IMR-90 (cell line): ENCODE measurements at regions not wholly inside any gene's neighbourhood (a gene's known extent, or its start where the extent isn't known, plus 50 kb on each side); places are given as distances from the start of the nearest gene placed in this dataset.

Experiments
- ATAC-seq: fragments of 200-7000 bp; cut with Tn5 transposase; 2 replicates; pipeline ENCODE4 v1.9.1; 2020; ENCODE audit warnings: low read depth, mild to moderate bottlenecking, moderate library complexity
- BruUV-seq: library from RNA; stranded (reverse); fragments of 400-500 nt; replicated peaks from 2 replicates; lab custom pipeline; 2021; lab: Mats Ljungman, UMichigan
- CTCF ChIA-PET: fragments of 300-600 bp; formaldehyde crosslinking; extraction: SDS; loops from one replicate; lab custom pipeline; 2021; ENCODE audit warnings: antibody characterized with exemption; lab: Yijun Ruan, JAX
- POLR2A ChIA-PET: fragments of 300-600 bp; sonication (Branson Sonifier 250); formaldehyde crosslinking; loops from one replicate; lab custom pipeline; 2022; ENCODE audit warnings: antibody characterized with exemption; ENCODE audit not compliant: unreplicated experiment; lab: Charles Lee
- DNase-seq: peaks from one replicate; pipeline ENCODE4 v3.0.0; 2013
- H2AFZ ChIP-seq: replicated peaks from 2 replicates; pipeline ENCODE3; 2013; ENCODE audit warnings: low read length, mild to moderate bottlenecking; ENCODE audit not compliant: poor library complexity
- H2AK5ac ChIP-seq: 2 replicates; pipeline ENCODE4 v1.6.1; 2013; ENCODE audit warnings: low read depth, low read length, inconsistent platforms
- H2AK9ac ChIP-seq: replicated peaks from 2 replicates; pipeline ENCODE3; 2013; ENCODE audit warnings: mild to moderate bottlenecking, low read depth, low read length, moderate library complexity; ENCODE audit not compliant: poor library complexity
- H2BK120ac ChIP-seq: 2 replicates; pipeline ENCODE4 v1.6.1; 2013; ENCODE audit warnings: low read depth, low read length, inconsistent platforms
- H2BK15ac ChIP-seq: 3 replicates; pipeline ENCODE4 v1.6.1; 2013; ENCODE audit warnings: low read depth, low read length, inconsistent platforms
- H2BK20ac ChIP-seq: 2 replicates; pipeline ENCODE4 v1.6.1; 2013; ENCODE audit warnings: low read depth, mild to moderate bottlenecking, inconsistent platforms, low read length, moderate library complexity
- H2BK5ac ChIP-seq: 2 replicates; pipeline ENCODE4 v1.6.1; 2013; ENCODE audit warnings: mild to moderate bottlenecking, low read depth, low read length, inconsistent platforms; ENCODE audit not compliant: poor library complexity, severe bottlenecking
- H3K14ac ChIP-seq: replicated peaks from 2 replicates; pipeline ENCODE4 v1.6.1; 2013; ENCODE audit warnings: low read depth, low read length, inconsistent platforms
- H3K18ac ChIP-seq: 2 replicates; pipeline ENCODE4 v1.6.1; 2013; ENCODE audit warnings: low read depth, low read length, control low read depth
- H3K23ac ChIP-seq: 2 replicates; pipeline ENCODE4 v1.6.1; 2013; ENCODE audit warnings: low read depth, low read length, inconsistent platforms
- H3K27ac ChIP-seq: 2 replicates; pipeline ENCODE4 v1.5.1; 2013; ENCODE audit warnings: mild to moderate bottlenecking, control low read depth, low read length; ENCODE audit not compliant: insufficient read depth
- H3K27me3 ChIP-seq: 2 replicates; pipeline ENCODE4 v1.6.1; 2013; ENCODE audit warnings: low read length; ENCODE audit not compliant: control insufficient read depth, insufficient read depth
- H3K36me3 ChIP-seq: 2 replicates; pipeline ENCODE4 v1.6.1; 2013; ENCODE audit warnings: low read length, mixed read lengths; ENCODE audit not compliant: control insufficient read depth, insufficient read depth
- H3K4ac ChIP-seq: 2 replicates; pipeline ENCODE4 v1.6.1; 2013; ENCODE audit warnings: low read depth, low read length, inconsistent platforms
- H3K4me1 ChIP-seq: 2 replicates; pipeline ENCODE4 v1.6.1; 2013; ENCODE audit warnings: low read length, mixed read lengths; ENCODE audit not compliant: control insufficient read depth, insufficient read depth
- H3K4me2 ChIP-seq: 2 replicates; pipeline ENCODE4 v1.6.1; 2013; ENCODE audit warnings: low read depth, mild to moderate bottlenecking, control low read depth, low read length, moderate library complexity
- H3K4me3 ChIP-seq: 2 replicates; pipeline ENCODE4 v1.5.1; 2013; ENCODE audit warnings: low read depth, mild to moderate bottlenecking, control low read depth, low read length, moderate library complexity; ENCODE audit not compliant: insufficient read depth
- H3K56ac ChIP-seq: 2 replicates; pipeline ENCODE4 v1.6.1; 2013; ENCODE audit warnings: low read length, inconsistent platforms; ENCODE audit not compliant: insufficient read depth; ENCODE audit errors: extremely low read depth
- H3K79me1 ChIP-seq, 2 experiments: 2 replicates each; pipeline ENCODE4 v1.6.1; 2013; ENCODE audit warnings: low read length in 2 of 2, inconsistent platforms in 1 of 2, low read depth in 1 of 2
- H3K9ac ChIP-seq: 2 replicates; pipeline ENCODE4 v1.6.1; 2013; ENCODE audit warnings: low read depth, low read length, control low read depth
- H3K9me1 ChIP-seq: 2 replicates; pipeline ENCODE4 v1.6.1; 2013; ENCODE audit warnings: low read length, inconsistent platforms; ENCODE audit not compliant: insufficient read depth
- H3K9me3 ChIP-seq: 2 replicates; pipeline ENCODE4 v1.6.1; 2013; ENCODE audit warnings: low read length; ENCODE audit not compliant: control insufficient read depth, insufficient read depth
- H4K20me1 ChIP-seq: 2 replicates; pipeline ENCODE4 v1.6.1; 2013; ENCODE audit warnings: low read length, inconsistent platforms; ENCODE audit not compliant: insufficient read depth
- H4K5ac ChIP-seq: 2 replicates; pipeline ENCODE4 v1.6.1; 2013; ENCODE audit warnings: mild to moderate bottlenecking, low read depth, low read length, control low read depth
- H4K8ac ChIP-seq, 2 experiments: 2 replicates each; pipeline ENCODE4 v1.6.1; 2013; ENCODE audit warnings: low read depth in 2 of 2, low read length in 2 of 2, control low read depth in 1 of 2, inconsistent platforms in 1 of 2
- H4K91ac ChIP-seq: 2 replicates; pipeline ENCODE4 v1.6.1; 2013; ENCODE audit warnings: low read depth, low read length, inconsistent platforms; ENCODE audit not compliant: insufficient read depth
- FOS ChIP-seq: fragments of 150-350 bp; IDR thresholded peaks from 2 replicates; pipeline ENCODE4 v1.6.1; 2016; ENCODE audit warnings: low read depth, low read length
- MAFK ChIP-seq: IDR thresholded peaks from 2 replicates; pipeline ENCODE4 v1.6.1; 2012; ENCODE audit warnings: low read depth, low read length, improper control_type of control experiment
- WGBS, 2 experiments: methylation state at CpG; one replicate each; pipeline versions ENCODE4 v1.1.5 to v1.1.7; 2013; ENCODE audit warnings: missing lambda C conversion rate in 2 of 2; ENCODE audit not compliant: insufficient read length in 1 of 2; ENCODE audit errors: extremely low coverage in 2 of 2; 5-methylcytosine and 5-hydroxymethylcytosine counted together
- dilution Hi-C: fragments of 300-500 bp; cut with HindIII; formaldehyde crosslinking; loops from one replicate; pipeline ENCODE4 v1.14.3; 2018; ENCODE audit warnings: low sequenced_read_pairs; ENCODE audit not compliant: unreplicated experiment
- in situ Hi-C: fragments of 300-500 bp; cut with MboI; formaldehyde crosslinking; loops from 3 replicates; pipeline ENCODE4 v1.14.3; 2019; ENCODE audit warnings: low sequenced_read_pairs, inconsistent platforms, mixed read lengths
- intact Hi-C: fragments of 100-400 bp; cut with micrococcal nuclease; formaldehyde crosslinking; loops from 2 replicates; pipeline ENCODE4 v1.10.0; 2022

- no peak overlapping the region for H3K14ac ChIP-seq
- no CpG with 5 or more reads among the region's 1 CpG for WGBS, 2 experiments
- ATAC-seq (no peak), DNase-seq (no peak)
- no peak overlapping the region for H2AK9ac ChIP-seq
- no peak overlapping the region for H2BK15ac ChIP-seq
- ChIA-PET POLR2A (no interaction called here), CTCF (interaction anchor here (0.8 to 1.9 kb wide), 4 partner anchors 9 to 44 kb away, joined by 4 to 12 read pairs (median 4); no protein-coding TSS in a partner anchor)
- H3K4me3 ChIP-seq, result no peak overlapping the region
- no peak overlapping the region for H3K9ac ChIP-seq
- no peaks in the 10 kb centered on the region for H3K79me1 ChIP-seq
- no peak overlapping the region for H2BK20ac ChIP-seq
- H4K5ac ChIP-seq, result no peak overlapping the region
- no peak overlapping the region for H2BK5ac ChIP-seq
- TF ChIP-seq MAFK, result peak; percentile 13; the same call in 1 of the 2 replicates
- no peak for TF ChIP-seq FOS
- no peak overlapping the region for H3K27ac ChIP-seq
- H3K27me3 ChIP-seq, result no peaks in the 10 kb centered on the region
- H3K23ac ChIP-seq, result no peak overlapping the region
- dilution Hi-C loops, result no loop called here
- no peak overlapping the region for H4K91ac ChIP-seq
- intact Hi-C loops, result no loop called here
- H3K56ac ChIP-seq, result no peak overlapping the region
- in situ Hi-C loops, result no loop called here
- H3K18ac ChIP-seq, result no peak overlapping the region
- no peaks in the 10 kb centered on the region for H3K4me1 ChIP-seq
- H3K4me2 ChIP-seq, result no peak overlapping the region
- H2AK5ac ChIP-seq, result no peak overlapping the region
- no TSS peak for BruUV-seq
- H2AFZ ChIP-seq, result no peak overlapping the region
- H3K9me1 ChIP-seq, result no peaks in the 10 kb centered on the region
- H2BK120ac ChIP-seq, result no peak overlapping the region
- no peak overlapping the region for H3K4ac ChIP-seq
- H4K8ac ChIP-seq, result no peak overlapping the region
- H4K20me1 ChIP-seq, result no peaks in the 10 kb centered on the region
- no peaks in the 10 kb centered on the region for H3K36me3 ChIP-seq
- no peaks in the 10 kb centered on the region for H3K9me3 ChIP-seq
Measured at GRCh38 chr14:30257946-30258661, 300.9 kb upstream of the G2E3 start.
